ENCODE measurements at regions not wholly inside any gene's neighbourhood (a gene's known extent, or its start where the extent isn't known, plus 50 kb on each side); places are given as distances from the start of the nearest gene placed in this dataset.

- Histone ChIP-seq H3K4me1 (ENCODE audit: control insufficient read depth in 4 of 4, insufficient read depth in 4 of 4, low read length in 3 of 4) (no peaks in the 10 kb centered on the region), H3K36me3 (ENCODE audit: control insufficient read depth in 4 of 4, insufficient read depth in 3 of 4, low read depth in 1 of 4, low read length in 3 of 4) (no peaks in the 10 kb centered on the region), H3K27ac (ENCODE audit: low read depth in 1 of 2, low read length in 2 of 2) (no peak overlapping the region), H3K9me3 (ENCODE audit: control insufficient read depth in 4 of 4, low read length in 3 of 4) (no peaks in the 10 kb centered on the region), H3K27me3 (ENCODE audit: control insufficient read depth in 4 of 4, insufficient read depth in 4 of 4, low read length in 3 of 4) (no peaks in the 10 kb centered on the region), H3K4me3 (ENCODE audit: low read depth in 1 of 3, low read length in 3 of 3) (no peak overlapping the region), H3K9ac (ENCODE audit: low read depth in 1 of 2, low read length in 2 of 2) (no peak overlapping the region)
- TF ChIP-seq ATF3 (IDR thresholded peaks at IDR 0.05) (no peak), HNF4G (IDR thresholded peaks at IDR 0.05) (no peak), HNF4A (conservative IDR thresholded peaks at IDR 0.05) (no peak), EGR1 (IDR thresholded peaks at IDR 0.05; ENCODE audit: low read depth in 2 of 2) (no peak), SP1 (IDR thresholded peaks at IDR 0.05) (no peak), YY1 (IDR thresholded peaks at IDR 0.05) (no peak), TAF1 (conservative IDR thresholded peaks at IDR 0.05) (no peak), NR2F2 (IDR thresholded peaks at IDR 0.05) (no peak), FOXA1 (IDR thresholded peaks at IDR 0.05) (no peak), MAX (IDR thresholded peaks at IDR 0.05) (no peak), GABPA (IDR thresholded peaks at IDR 0.05 in 1 of 2, conservative IDR thresholded peaks at IDR 0.05 in 1 of 2) (no peak), ZBTB33 (IDR thresholded peaks at IDR 0.05) (no peak), CTCF (IDR thresholded peaks at IDR 0.05; ENCODE audit: low read depth, low read length, missing input control) (no peak), REST (IDR thresholded peaks at IDR 0.05) (no peak), RXRA (IDR thresholded peaks at IDR 0.05) (no peak)
- DNase-seq (ENCODE audit: low spot score), result no peak
- WGBS, result 78% methylated on average over 2 of the region's 2 CpGs
Measured at GRCh38 chr5:33023649-33024048, 312.5 kb downstream of the NPR3 start.
